Progenitor cell of endocrine pancreas (in vitro differentiated cells): ENCODE measurements at regions not wholly inside any gene's neighbourhood (a gene's known extent, or its start where the extent isn't known, plus 50 kb on each side); places are given as distances from the start of the nearest gene placed in this dataset.

Experiments
- DNase-seq: peaks from one replicate; pipeline ENCODE4 v3.0.0; 2021; ENCODE audit warnings: low spot score; ENCODE audit not compliant: unreplicated experiment
- H3K27ac Mint-ChIP-seq: 2 replicates; pipeline ENCODE4 v1.8.0; 2021; ENCODE audit warnings: mild to moderate bottlenecking, moderate library complexity, mixed read lengths
- H3K27me3 Mint-ChIP-seq: 2 replicates; pipeline ENCODE4 v1.8.0; 2021; ENCODE audit warnings: mixed read lengths
- H3K36me3 Mint-ChIP-seq: 2 replicates; pipeline ENCODE4 v1.8.0; 2022; ENCODE audit warnings: mixed read lengths; ENCODE audit not compliant: insufficient read depth
- H3K4me1 Mint-ChIP-seq: 2 replicates; pipeline ENCODE4 v1.8.0; 2021; ENCODE audit warnings: low read depth, mixed read lengths
- H3K4me3 Mint-ChIP-seq: 2 replicates; pipeline ENCODE4 v1.8.0; 2021; ENCODE audit warnings: low read depth, mild to moderate bottlenecking, moderate library complexity, mixed read lengths
- H3K9me3 Mint-ChIP-seq: 2 replicates; pipeline ENCODE4 v1.8.0; 2021; ENCODE audit warnings: low read depth, mixed read lengths
- TF ChIP-seq, protein P1 (sequence below): fragments of 200-600 bp; sonication (generic); IDR thresholded peaks from one replicate; pipeline ENCODE4 v1.5.0; 2021; ENCODE audit warnings: antibody characterized with exemption, mild to moderate bottlenecking; ENCODE audit not compliant: unreplicated experiment

- no peaks in the 10 kb centered on the region for H3K9me3 Mint-ChIP-seq
Measured at GRCh38 chr3:25964141-25964540, 174.3 kb downstream of the OXSM start.

GRCh38 chr3:25967385-25967784, 177.5 kb downstream of the OXSM start:
- H3K4me3 Mint-ChIP-seq, result no peak overlapping the region
- H3K36me3 Mint-ChIP-seq, result no peaks in the 10 kb centered on the region
- TF ChIP-seq, protein P1, sequence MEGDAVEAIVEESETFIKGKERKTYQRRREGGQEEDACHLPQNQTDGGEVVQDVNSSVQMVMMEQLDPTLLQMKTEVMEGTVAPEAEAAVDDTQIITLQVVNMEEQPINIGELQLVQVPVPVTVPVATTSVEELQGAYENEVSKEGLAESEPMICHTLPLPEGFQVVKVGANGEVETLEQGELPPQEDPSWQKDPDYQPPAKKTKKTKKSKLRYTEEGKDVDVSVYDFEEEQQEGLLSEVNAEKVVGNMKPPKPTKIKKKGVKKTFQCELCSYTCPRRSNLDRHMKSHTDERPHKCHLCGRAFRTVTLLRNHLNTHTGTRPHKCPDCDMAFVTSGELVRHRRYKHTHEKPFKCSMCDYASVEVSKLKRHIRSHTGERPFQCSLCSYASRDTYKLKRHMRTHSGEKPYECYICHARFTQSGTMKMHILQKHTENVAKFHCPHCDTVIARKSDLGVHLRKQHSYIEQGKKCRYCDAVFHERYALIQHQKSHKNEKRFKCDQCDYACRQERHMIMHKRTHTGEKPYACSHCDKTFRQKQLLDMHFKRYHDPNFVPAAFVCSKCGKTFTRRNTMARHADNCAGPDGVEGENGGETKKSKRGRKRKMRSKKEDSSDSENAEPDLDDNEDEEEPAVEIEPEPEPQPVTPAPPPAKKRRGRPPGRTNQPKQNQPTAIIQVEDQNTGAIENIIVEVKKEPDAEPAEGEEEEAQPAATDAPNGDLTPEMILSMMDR, result no peak
- H3K27me3 Mint-ChIP-seq, result no peaks in the 10 kb centered on the region
- DNase-seq, result no peak
- no peaks in the 10 kb centered on the region for H3K4me1 Mint-ChIP-seq
- H3K9me3 Mint-ChIP-seq, result no peaks in the 10 kb centered on the region
- H3K27ac Mint-ChIP-seq, result no peak overlapping the region

More at GRCh38 chr3:25964141-25964540, 174.3 kb downstream of the OXSM start:
- no peak for DNase-seq
- Mint-ChIP-seq H3K27me3 (no peaks in the 10 kb centered on the region), H3K27ac (no peak overlapping the region), H3K4me1 (no peaks in the 10 kb centered on the region), H3K4me3 (no peak overlapping the region), H3K36me3 (no peaks in the 10 kb centered on the region)
- TF ChIP-seq, protein P1, result no peak

DNA sequence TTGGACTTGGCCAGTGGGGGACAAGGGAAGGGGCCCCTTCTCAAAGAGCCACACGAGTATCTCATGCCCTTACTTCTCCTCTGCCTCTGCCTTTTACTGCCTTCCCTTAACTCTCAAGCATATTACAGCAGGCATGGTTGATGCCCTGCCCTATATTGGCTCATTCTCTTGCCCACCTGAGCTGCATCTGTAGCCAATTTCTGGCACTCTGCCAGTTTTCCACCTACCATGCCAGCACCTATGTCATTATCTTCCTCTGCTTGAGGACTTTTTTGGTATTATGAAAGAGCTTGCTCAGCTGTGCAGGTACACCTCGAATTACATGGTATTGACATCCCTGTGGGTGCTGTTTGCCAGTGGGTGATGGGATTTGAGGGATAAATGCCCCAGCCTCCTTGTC, 181.8 kb downstream of the OXSM start:
- Mint-ChIP-seq H3K27me3 (no peaks in the 10 kb centered on the region), H3K4me3 (no peak overlapping the region), H3K4me1 (no peaks in the 10 kb centered on the region), H3K36me3 (no peaks in the 10 kb centered on the region), H3K9me3 (no peaks in the 10 kb centered on the region), H3K27ac (no peak overlapping the region)
- no peak for DNase-seq
- TF ChIP-seq, protein P1, result no peak

- Mint-ChIP-seq H3K27me3 (no peaks in the 10 kb centered on the region), H3K9me3 (no peaks in the 10 kb centered on the region), H3K27ac (no peak overlapping the region), H3K36me3 (no peaks in the 10 kb centered on the region), H3K4me1 (no peaks in the 10 kb centered on the region), H3K4me3 (no peak overlapping the region)
- TF ChIP-seq, protein P1, result no peak
- DNase-seq, result no peak
Measured at GRCh38 chr3:25973122-25973521, 183.2 kb downstream of the OXSM start.

DNA sequence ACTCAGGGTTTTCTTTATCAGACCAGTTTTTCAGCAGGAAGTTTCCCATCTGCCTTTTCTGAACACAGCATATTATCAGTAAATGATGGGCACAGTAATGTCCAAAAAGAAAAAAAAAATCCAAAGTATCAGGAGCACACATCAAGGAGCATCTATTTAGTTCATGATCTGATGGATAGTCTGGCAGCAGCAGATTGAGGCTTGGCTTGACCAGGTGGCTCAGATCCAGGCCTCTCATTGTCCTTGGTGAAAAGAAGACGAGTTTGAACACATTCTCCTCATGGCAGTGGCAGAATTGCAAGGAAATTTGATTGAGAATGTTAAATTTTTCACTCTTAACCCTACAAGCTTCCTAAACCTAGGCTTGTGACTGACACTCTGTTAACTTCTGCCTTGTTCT, 192.9 kb downstream of the OXSM start:
- Mint-ChIP-seq H3K4me1 (no peaks in the 10 kb centered on the region), H3K27me3 (no peaks in the 10 kb centered on the region), H3K4me3 (no peak overlapping the region), H3K36me3 (no peaks in the 10 kb centered on the region), H3K27ac (no peak overlapping the region), H3K9me3 (no peaks in the 10 kb centered on the region)
- DNase-seq, result no peak
- TF ChIP-seq, protein P1, result no peak
